H1 (cell line): ENCODE measurements at regions not wholly inside any gene's neighbourhood (a gene's known extent, or its start where the extent isn't known, plus 50 kb on each side); places are given as distances from the start of the nearest gene placed in this dataset.

Experiments used
- CTCF ChIA-PET: fragments of 300-600 bp; sonication (Branson Sonifier 250); formaldehyde crosslinking; loops from one replicate; lab custom pipeline; 2021; ENCODE audit not compliant: partially characterized antibody; lab: Charles Lee
- POLR2A ChIA-PET: fragments of 300-600 bp; sonication (Branson Sonifier 250); formaldehyde crosslinking; loops from one replicate; lab custom pipeline; 2021; ENCODE audit warnings: inconsistent platforms; ENCODE audit not compliant: partially characterized antibody; lab: Charles Lee
- DNase-seq, 2 experiments: peaks; one replicate each; pipeline versions ENCODE4 v3.0.0 to v3.0.0-alpha.2; 2010 to 2022; ENCODE audit warnings: low spot score in 2 of 2, low read depth in 1 of 2, mixed read lengths in 1 of 2
- FAIRE-seq: peaks from 2 replicates; lab custom pipeline; 2011; peaks lifted over from hg19 to GRCh38; lab: Jason Lieb, UNC
- H2AFZ ChIP-seq: 2 replicates; pipeline ENCODE4 v1.8.1; 2012; ENCODE audit warnings: low read length, inconsistent platforms
- H2AK5ac ChIP-seq: 2 replicates; pipeline ENCODE4 v1.6.1; 2013; ENCODE audit warnings: low read depth, low read length
- H2BK120ac ChIP-seq: replicated peaks from 2 replicates; pipeline ENCODE3; 2013; ENCODE audit warnings: low read depth, low read length, inconsistent platforms
- H2BK12ac ChIP-seq: 2 replicates; pipeline ENCODE4 v1.6.1; 2013; ENCODE audit warnings: low read depth, low read length
- H2BK15ac ChIP-seq: 2 replicates; pipeline ENCODE4 v1.6.1; 2013; ENCODE audit warnings: low read length
- H2BK20ac ChIP-seq: 2 replicates; pipeline ENCODE4 v1.6.1; 2013; ENCODE audit warnings: low read length
- H2BK5ac ChIP-seq: 2 replicates; pipeline ENCODE4 v1.6.1; 2013; ENCODE audit warnings: low read depth, low read length
- H3K14ac ChIP-seq: 2 replicates; pipeline ENCODE4 v1.6.1; 2013; ENCODE audit warnings: inconsistent platforms; ENCODE audit not compliant: insufficient read length
- H3K18ac ChIP-seq: 2 replicates; pipeline ENCODE4 v1.6.1; 2013; ENCODE audit warnings: low read length; ENCODE audit errors: extremely low read depth
- H3K23ac ChIP-seq: 2 replicates; pipeline ENCODE4 v1.6.1; 2013; ENCODE audit warnings: inconsistent platforms; ENCODE audit not compliant: insufficient read length
- H3K23me2 ChIP-seq: 2 replicates; pipeline ENCODE4 v1.6.1; 2013; ENCODE audit warnings: low read depth, low read length
- H3K27ac ChIP-seq: 2 replicates; pipeline ENCODE4 v1.6.1; 2011; ENCODE audit warnings: low read depth, low read length, inconsistent platforms
- H3K27me3 ChIP-seq, 4 experiments: replicated peaks in 1 of 4; 1 replicate in 1 of 4; 2 replicates in 3 of 4; pipeline versions ENCODE4 v1.6.1 to v1.8.1; 2011 to 2013; ENCODE audit warnings: low read length in 3 of 4, mild to moderate bottlenecking in 3 of 4, inconsistent platforms in 2 of 4, mixed read lengths in 2 of 4, moderate library complexity in 1 of 4; ENCODE audit not compliant: control insufficient read depth in 3 of 4, insufficient read depth in 3 of 4; ENCODE audit errors: extremely low read depth in 1 of 4
- H3K36me3 ChIP-seq, 4 experiments: 2 replicates each; pipeline versions ENCODE4 v1.6.1 to v1.8.1; 2011 to 2013; ENCODE audit warnings: mild to moderate bottlenecking in 4 of 4, low read length in 3 of 4, moderate library complexity in 2 of 4, control low read depth in 1 of 4, inconsistent platforms in 1 of 4; ENCODE audit not compliant: insufficient read depth in 4 of 4, control insufficient read depth in 2 of 4
- H3K4ac ChIP-seq: replicated peaks from 2 replicates; pipeline ENCODE3; 2013; ENCODE audit warnings: low read length, low read depth, mixed read lengths, inconsistent platforms; ENCODE audit not compliant: insufficient read length
- H3K4me1 ChIP-seq, 4 experiments: replicated peaks in 1 of 4; 1 replicate in 1 of 4; 2 replicates in 3 of 4; pipeline versions ENCODE4 v1.6.1 to v1.8.1; 2011 to 2013; ENCODE audit warnings: low read length in 3 of 4, inconsistent platforms in 2 of 4, mixed read lengths in 1 of 4; ENCODE audit not compliant: insufficient read depth in 4 of 4, control insufficient read depth in 3 of 4
- H3K4me2 ChIP-seq, 2 experiments: 2 replicates each; pipeline versions ENCODE4 v1.6.1 to v1.8.1; 2011 to 2013; ENCODE audit warnings: low read depth in 2 of 2, low read length in 2 of 2, control low read depth in 1 of 2, inconsistent platforms in 1 of 2, mild to moderate bottlenecking in 1 of 2; ENCODE audit not compliant: insufficient read depth in 1 of 2
- H3K4me3 ChIP-seq, 4 experiments: fragments of 200-600, 300-600 bp in 1 of 4; sonication (generic), shearing (Covaris generic), sonication (Bioruptor Twin) in 1 of 4; 2 replicates each; pipeline versions ENCODE4 v1.5.1 to v1.8.1; 2011 to 2016; ENCODE audit warnings: low read length in 4 of 4, low read depth in 3 of 4, control low read depth in 2 of 4, inconsistent platforms in 2 of 4, mild to moderate bottlenecking in 2 of 4, mixed read lengths in 1 of 4, moderate library complexity in 1 of 4; ENCODE audit not compliant: insufficient read depth in 2 of 4; ENCODE audit errors: extremely low read depth in 1 of 4
- H3K56ac ChIP-seq: replicated peaks from 2 replicates; pipeline ENCODE3; 2013; ENCODE audit warnings: low read depth, mild to moderate bottlenecking, mixed read lengths, low read length, inconsistent platforms; ENCODE audit not compliant: insufficient read length
- H3K79me1 ChIP-seq: 2 replicates; pipeline ENCODE4 v1.6.1; 2013; ENCODE audit warnings: low read depth, low read length, control low read depth
- H3K79me2 ChIP-seq, 2 experiments: 2 replicates each; pipeline versions ENCODE4 v1.6.1 to v1.8.1; 2012 to 2013; ENCODE audit warnings: low read length in 2 of 2, mild to moderate bottlenecking in 2 of 2, inconsistent platforms in 1 of 2; ENCODE audit not compliant: insufficient read depth in 2 of 2, control insufficient read depth in 1 of 2
- H3K9ac ChIP-seq, 4 experiments: replicated peaks in 1 of 4; 1 replicate in 1 of 4; 2 replicates in 3 of 4; pipeline versions ENCODE4 v1.6.1 to v1.8.1; 2011 to 2013; ENCODE audit warnings: low read depth in 3 of 4, low read length in 3 of 4, control low read depth in 2 of 4, mild to moderate bottlenecking in 2 of 4, moderate library complexity in 2 of 4, inconsistent platforms in 1 of 4; ENCODE audit errors: extremely low read depth in 1 of 4
- H3K9me3 ChIP-seq, 2 experiments: 2 replicates each; pipeline versions ENCODE4 v1.6.1 to v1.8.1; 2012 to 2013; ENCODE audit warnings: mild to moderate bottlenecking in 2 of 2, moderate library complexity in 2 of 2, control low read depth in 1 of 2, inconsistent platforms in 1 of 2, low read depth in 1 of 2, low read length in 1 of 2, mixed read lengths in 1 of 2; ENCODE audit not compliant: insufficient read depth in 2 of 2
- H4K20me1 ChIP-seq, 2 experiments: replicated peaks in 1 of 2; 2 replicates each; pipeline versions ENCODE3 to v1.8.1; 2011 to 2013; ENCODE audit warnings: inconsistent platforms in 2 of 2, low read length in 2 of 2, mild to moderate bottlenecking in 1 of 2; ENCODE audit not compliant: insufficient read depth in 2 of 2, control insufficient read depth in 1 of 2
- H4K5ac ChIP-seq: 2 replicates; pipeline ENCODE4 v1.6.1; 2013; ENCODE audit warnings: low read length, low read depth, mixed read lengths, inconsistent platforms; ENCODE audit not compliant: insufficient read length
- H4K8ac ChIP-seq: 2 replicates; pipeline ENCODE4 v1.8.0; 2013; ENCODE audit warnings: mild to moderate bottlenecking, moderate library complexity, low read length, inconsistent platforms; ENCODE audit not compliant: insufficient read depth; ENCODE audit errors: extremely low read depth
- H4K91ac ChIP-seq: replicated peaks from 2 replicates; pipeline ENCODE3; 2013; ENCODE audit warnings: low read length, mixed read lengths, inconsistent platforms; ENCODE audit not compliant: insufficient read length
- CTCF ChIP-seq, 3 experiments: IDR thresholded peaks; 1 replicate in 2 of 3; 2 replicates in 1 of 3; pipeline versions ENCODE4 v1.5.1 to v1.6.1; 2011; ENCODE audit warnings: low read length in 3 of 3, mild to moderate bottlenecking in 3 of 3, inconsistent platforms in 2 of 3, low read depth in 1 of 3, moderate library complexity in 1 of 3; ENCODE audit not compliant: insufficient read depth in 1 of 3; ENCODE audit errors: control extremely low read depth in 1 of 3
- RAD21 ChIP-seq, 2 experiments: IDR thresholded peaks in 1 of 2; conservative IDR thresholded peaks in 1 of 2; 2 replicates each; pipeline ENCODE4 v1.6.1; 2011; ENCODE audit warnings: low read depth in 2 of 2, low read length in 2 of 2, improper control_type of control experiment in 1 of 2, inconsistent platforms in 1 of 2, mild to moderate bottlenecking in 1 of 2, moderate library complexity in 1 of 2
- TCF12 ChIP-seq: IDR thresholded peaks from 2 replicates; pipeline ENCODE4 v1.6.1; 2011; ENCODE audit warnings: low read depth, mild to moderate bottlenecking, low read length

DNA sequence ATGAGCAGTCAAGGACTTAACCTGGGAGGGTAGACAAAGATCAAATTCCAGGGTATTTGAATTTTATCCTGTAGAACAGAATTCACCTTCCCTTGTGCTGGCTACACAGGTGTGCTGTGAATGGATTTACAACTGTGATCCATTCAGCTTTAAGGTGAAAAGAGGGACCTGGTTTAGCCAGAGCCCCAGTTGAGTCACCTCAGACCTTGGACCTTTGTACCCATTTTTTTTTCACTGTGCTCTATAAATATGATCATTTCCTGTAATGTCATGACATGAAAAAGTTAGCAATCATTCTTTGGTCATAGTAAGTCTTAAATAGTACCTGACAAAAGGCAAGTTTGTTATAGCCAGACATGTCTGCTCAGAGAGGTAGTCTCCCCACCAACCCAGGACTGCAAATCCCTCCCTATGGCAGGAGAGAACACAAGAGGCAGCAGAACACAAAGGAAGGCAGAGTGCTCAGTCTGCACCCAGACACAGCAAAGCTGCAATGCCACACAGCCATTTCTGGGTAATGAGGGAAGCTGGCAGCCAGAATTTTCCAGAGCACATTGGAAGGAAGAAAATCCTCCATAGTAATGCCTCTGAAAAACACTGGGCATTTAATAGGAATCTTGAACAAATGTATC lies 77.9 kb downstream of the CXXC4 start:
- Histone ChIP-seq H4K8ac (no peak overlapping the region), H3K36me3 (no peaks in the 10 kb centered on the region; a peak in 1 of 8 replicates), H3K27ac (no peak overlapping the region), H3K9ac (no peak overlapping the region), H3K9me3 (no peaks in the 10 kb centered on the region), H3K4me2 (no peak overlapping the region), H3K27me3 (no peaks in the 10 kb centered on the region), H2BK20ac (no peak overlapping the region), H2AFZ (peak overlapping the region; percentile 73; the same call in 1 of the 2 replicates), H4K91ac (no peak overlapping the region), H4K20me1 (no peaks in the 10 kb centered on the region), H2BK5ac (no peak overlapping the region), H3K56ac (no peak overlapping the region), H2AK5ac (no peak overlapping the region), H3K14ac (no peak overlapping the region), H2BK120ac (no peak overlapping the region), H3K79me1 (no peaks in the 10 kb centered on the region), H3K23ac (no peak overlapping the region), H3K4me3 (no peak overlapping the region), H2BK15ac (no peak overlapping the region), H3K79me2 (no peaks in the 10 kb centered on the region), H3K18ac (no peak overlapping the region), H3K4ac (no peak overlapping the region), H4K5ac (no peak overlapping the region), H3K4me1 (peaks cover 1 to 14% (median 8%) of the 10 kb centered on the region in 4 experiments; a peak in 5 of 7 replicates), H2BK12ac (peak overlapping the region; percentile 55; the same call in 1 of the 2 replicates), H3K23me2 (no peaks in the 10 kb centered on the region)
- no peak for TF ChIP-seq TCF12
- peak; percentile 39 to 43; a peak in 3 of 4 replicates for TF ChIP-seq RAD21 (IDR thresholded peaks at IDR 0.05 in 1 of 2, conservative IDR thresholded peaks at IDR 0.05 in 1 of 2; ENCODE audit: low read depth in 2 of 2, low read length in 2 of 2)
- TF ChIP-seq CTCF (IDR thresholded peaks at IDR 0.05; ENCODE audit: control extremely low read depth in 1 of 3, insufficient read depth in 1 of 3, low read depth in 1 of 3, low read length in 3 of 3) = peak in 1 of 3 experiments; percentile 5; a peak in 1 of 4 replicates
- POLR2A ChIA-PET = interaction anchor here (0.5 kb wide), 1 partner anchor 143 kb away, joined by 3 read pairs; no protein-coding TSS in a partner anchor
- FAIRE-seq = no peak
- CTCF ChIA-PET = interaction anchor here (0.7 to 1.5 kb wide), 5 partner anchors 35 to 999 kb away, joined by 3 to 6 read pairs (median 3); no protein-coding TSS in a partner anchor
- no peak for DNase-seq
